Inflammatory macrophage (primary cell): ENCODE measurements at regions not wholly inside any gene's neighbourhood (a gene's known extent, or its start where the extent isn't known, plus 50 kb on each side); places are given as distances from the start of the nearest gene placed in this dataset.

Experiments used
- DNase-seq, 2 donors: peaks; one replicate each; pipeline ENCODE4 v3.0.0-alpha.2; 2020 to 2022

- DNase-seq: no peak
Observed at GRCh38 chr14:97306133-97306759, 509.1 kb downstream of the VRK1 start.

GRCh38 chr14:97306760-97307246, 509.6 kb downstream of the VRK1 start:
- DNase-seq: no peak

- DNase-seq: no peak
Observed at GRCh38 chr14:97311411-97311810, 514.2 kb downstream of the VRK1 start.

- DNase-seq: no peak
Observed at GRCh38 chr14:97312910-97313309, 515.7 kb downstream of the VRK1 start.

- DNase-seq: no peak
Observed at GRCh38 chr14:97315790-97316189, 518.6 kb downstream of the VRK1 start.

- no peak for DNase-seq
Observed at GRCh38 chr14:97318380-97318779, 521.2 kb downstream of the VRK1 start.

- DNase-seq: no peak
Observed at GRCh38 chr14:97319691-97320090, 522.5 kb downstream of the VRK1 start.

GRCh38 chr14:97328743-97329142, 531.6 kb downstream of the VRK1 start:
- DNase-seq: no peak

- no peak for DNase-seq
Observed at GRCh38 chr14:97329701-97330100, 532.5 kb downstream of the VRK1 start.

- DNase-seq: no peak
Observed at GRCh38 chr14:97331058-97331457, 533.9 kb downstream of the VRK1 start.

- DNase-seq: no peak
Observed at GRCh38 chr14:97331526-97331925, 534.3 kb downstream of the VRK1 start.

- no peak for DNase-seq
Observed at GRCh38 chr14:97336179-97336578, 539.0 kb downstream of the VRK1 start.

- no peak for DNase-seq
Observed at GRCh38 chr14:97336816-97337215, 539.6 kb downstream of the VRK1 start.

GRCh38 chr14:97337267-97337666, 540.1 kb downstream of the VRK1 start:
- DNase-seq: no peak

- no peak for DNase-seq
Observed at GRCh38 chr14:97337670-97338069, 540.5 kb downstream of the VRK1 start.

GRCh38 chr14:97344666-97345065, 547.5 kb downstream of the VRK1 start:
- no peak for DNase-seq

GRCh38 chr14:97346675-97347074, 549.5 kb downstream of the VRK1 start:
- DNase-seq: no peak

- DNase-seq: no peak
Observed at GRCh38 chr14:97349463-97349862, 552.3 kb downstream of the VRK1 start.

GRCh38 chr14:97349946-97350345, 552.8 kb downstream of the VRK1 start:
- no peak for DNase-seq

- DNase-seq: no peak
Observed at GRCh38 chr14:97350415-97350814, 553.2 kb downstream of the VRK1 start.

- DNase-seq: no peak
Observed at GRCh38 chr14:97350894-97351731, 553.9 kb downstream of the VRK1 start.

- DNase-seq: no peak
Observed at GRCh38 chr14:97353102-97353501, 555.9 kb downstream of the VRK1 start.

GRCh38 chr14:97354119-97354722, 557.0 kb downstream of the VRK1 start:
- no peak for DNase-seq

- DNase-seq: no peak
Observed at GRCh38 chr14:97359341-97359740, 562.2 kb downstream of the VRK1 start.
